Suprapubic skin (tissue), 4 donors: ENCODE measurements at regions not wholly inside any gene's neighbourhood (a gene's known extent, or its start where the extent isn't known, plus 50 kb on each side); places are given as distances from the start of the nearest gene placed in this dataset.

Experiments
- DNase-seq, 2 donors: peaks; one replicate each; pipeline ENCODE4 v3.0.0-alpha.2; 2019; ENCODE audit warnings: low spot score in 2 of 2
- H3K27ac ChIP-seq: fragments of 200-600 bp; sonication (generic); one replicate; pipeline ENCODE4 v1.5.1; 2019
- H3K27me3 ChIP-seq: fragments of 200-600 bp; sonication (generic); one replicate; pipeline ENCODE4 v1.5.1; 2019
- H3K36me3 ChIP-seq: fragments of 200-600 bp; sonication (generic); one replicate; pipeline ENCODE4 v1.5.1; 2019
- H3K4me1 ChIP-seq: fragments of 200-600 bp; sonication (generic); one replicate; pipeline ENCODE4 v1.5.1; 2019
- H3K4me3 ChIP-seq: fragments of 200-600 bp; sonication (generic); one replicate; pipeline ENCODE4 v1.5.1; 2019; ENCODE audit warnings: mild to moderate bottlenecking
- H3K9me3 ChIP-seq: fragments of 200-600 bp; sonication (generic); one replicate; pipeline ENCODE4 v1.5.1; 2019
- EP300 ChIP-seq: sonication (generic); formaldehyde crosslinking; IDR thresholded peaks from one replicate; pipeline ENCODE4 v1.6.1; 2017; ENCODE audit warnings: antibody characterized with exemption
- POLR2A ChIP-seq, 2 donors: fragments of 450-650 bp; IDR thresholded peaks; one replicate each; pipeline ENCODE4 v1.6.1; 2017; ENCODE audit warnings: antibody characterized with exemption in 2 of 2, mild to moderate bottlenecking in 2 of 2, moderate library complexity in 2 of 2
- POLR2AphosphoS5 ChIP-seq, 3 donors: sonication (generic); formaldehyde crosslinking; IDR thresholded peaks; one replicate each; pipeline ENCODE4 v1.6.1; 2017; ENCODE audit warnings: antibody characterized with exemption in 3 of 3
- WGBS: methylation state at CpG from one replicate; pipeline ENCODE4 v1.1.5; 2018; 5-methylcytosine and 5-hydroxymethylcytosine counted together
- TF ChIP-seq, protein P1 (sequence below), 2 donors: fragments of 200-600 bp in 1 of 2; fragments of 450-650 bp in 1 of 2; sonication (generic) in 1 of 2; IDR thresholded peaks; one replicate each; pipeline ENCODE4 v1.5.1; 2016 to 2019; ENCODE audit warnings: antibody characterized with exemption in 2 of 2, mild to moderate bottlenecking in 1 of 2, moderate library complexity in 1 of 2

DNA sequence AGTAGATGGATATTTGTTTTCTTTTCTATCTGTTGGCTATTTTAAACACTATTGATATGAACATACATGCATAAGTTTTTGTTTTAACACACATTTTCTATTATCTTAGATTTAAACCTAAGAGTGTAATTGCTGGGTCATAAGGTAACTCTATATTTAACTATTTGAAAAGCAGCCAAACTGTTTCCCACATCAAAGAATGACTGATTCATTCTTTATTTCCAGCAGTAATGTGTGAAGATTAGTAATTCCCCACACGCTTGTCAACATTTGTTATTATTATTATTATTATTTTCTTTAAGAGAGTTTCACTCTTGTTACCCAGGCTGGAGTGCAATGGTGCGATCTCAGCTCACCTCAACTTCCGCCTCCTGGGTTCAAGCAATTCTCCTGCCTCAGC is 1495.8 kb downstream of the EFNA5 start:
- DNase-seq: no peak
- H3K27me3 ChIP-seq: no peaks in the 10 kb centered on the region
- no peaks in the 10 kb centered on the region for H3K4me1 ChIP-seq
- TF ChIP-seq EP300 (no peak), POLR2AphosphoS5 (IDR thresholded peaks at IDR 0.05) (no peak), POLR2A (IDR thresholded peaks at IDR 0.05) (no peak)
- no peaks in the 10 kb centered on the region for H3K36me3 ChIP-seq
- no peak overlapping the region for H3K4me3 ChIP-seq
- H3K9me3 ChIP-seq: no peaks in the 10 kb centered on the region
- WGBS: 82% methylated on average over 3 of the region's 3 CpGs
- H3K27ac ChIP-seq: no peak overlapping the region

- 90% methylated on average over 7 of the region's 7 CpGs for WGBS
- Histone ChIP-seq H3K27me3 (no peaks in the 10 kb centered on the region), H3K9me3 (no peaks in the 10 kb centered on the region), H3K4me3 (no peak overlapping the region), H3K27ac (no peak overlapping the region), H3K36me3 (no peaks in the 10 kb centered on the region), H3K4me1 (no peaks in the 10 kb centered on the region)
- no peak for DNase-seq
- TF ChIP-seq, protein P1, sequence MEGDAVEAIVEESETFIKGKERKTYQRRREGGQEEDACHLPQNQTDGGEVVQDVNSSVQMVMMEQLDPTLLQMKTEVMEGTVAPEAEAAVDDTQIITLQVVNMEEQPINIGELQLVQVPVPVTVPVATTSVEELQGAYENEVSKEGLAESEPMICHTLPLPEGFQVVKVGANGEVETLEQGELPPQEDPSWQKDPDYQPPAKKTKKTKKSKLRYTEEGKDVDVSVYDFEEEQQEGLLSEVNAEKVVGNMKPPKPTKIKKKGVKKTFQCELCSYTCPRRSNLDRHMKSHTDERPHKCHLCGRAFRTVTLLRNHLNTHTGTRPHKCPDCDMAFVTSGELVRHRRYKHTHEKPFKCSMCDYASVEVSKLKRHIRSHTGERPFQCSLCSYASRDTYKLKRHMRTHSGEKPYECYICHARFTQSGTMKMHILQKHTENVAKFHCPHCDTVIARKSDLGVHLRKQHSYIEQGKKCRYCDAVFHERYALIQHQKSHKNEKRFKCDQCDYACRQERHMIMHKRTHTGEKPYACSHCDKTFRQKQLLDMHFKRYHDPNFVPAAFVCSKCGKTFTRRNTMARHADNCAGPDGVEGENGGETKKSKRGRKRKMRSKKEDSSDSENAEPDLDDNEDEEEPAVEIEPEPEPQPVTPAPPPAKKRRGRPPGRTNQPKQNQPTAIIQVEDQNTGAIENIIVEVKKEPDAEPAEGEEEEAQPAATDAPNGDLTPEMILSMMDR (IDR thresholded peaks at IDR 0.05): no peak
- TF ChIP-seq POLR2A (IDR thresholded peaks at IDR 0.05) (no peak), EP300 (no peak), POLR2AphosphoS5 (IDR thresholded peaks at IDR 0.05) (no peak)
These were observed 1497.8 kb downstream of the EFNA5 start for GRCh38 chr5:106172681-106173532.

GRCh38 chr5:106171708-106172107 is 1499.0 kb downstream of the EFNA5 start:
- no peak for DNase-seq
- H3K27me3 ChIP-seq: no peaks in the 10 kb centered on the region
- H3K36me3 ChIP-seq: no peaks in the 10 kb centered on the region
- TF ChIP-seq EP300 (no peak), POLR2AphosphoS5 (IDR thresholded peaks at IDR 0.05) (no peak), POLR2A (IDR thresholded peaks at IDR 0.05) (no peak)
- TF ChIP-seq, protein P1 (IDR thresholded peaks at IDR 0.05): no peak
- no peaks in the 10 kb centered on the region for H3K9me3 ChIP-seq
- H3K4me3 ChIP-seq: no peak overlapping the region
- no peaks in the 10 kb centered on the region for H3K4me1 ChIP-seq
- 95% methylated on average over 2 of the region's 2 CpGs for WGBS
- no peak overlapping the region for H3K27ac ChIP-seq

DNA sequence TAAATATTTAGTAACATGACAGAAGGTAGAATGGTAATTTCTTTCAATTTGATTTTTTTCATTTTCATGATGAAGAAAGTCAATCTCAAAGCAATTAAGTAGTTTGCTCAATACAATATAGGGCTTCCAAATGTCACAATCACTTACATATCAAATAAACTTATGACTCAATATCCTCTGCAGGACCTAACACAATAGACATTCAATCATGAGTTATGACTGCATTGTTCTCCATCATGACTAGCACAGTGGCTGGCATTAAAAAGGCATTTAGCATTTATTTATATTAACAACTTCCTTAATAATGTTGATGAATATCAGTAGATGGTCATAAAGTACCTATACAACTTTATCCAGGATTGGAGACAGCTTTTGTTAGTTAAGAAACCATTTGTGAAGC is 1499.6 kb downstream of the EFNA5 start:
- no peak overlapping the region for H3K27ac ChIP-seq
- no peak for DNase-seq
- H3K9me3 ChIP-seq: no peaks in the 10 kb centered on the region
- no peaks in the 10 kb centered on the region for H3K27me3 ChIP-seq
- H3K4me1 ChIP-seq: no peaks in the 10 kb centered on the region
- H3K4me3 ChIP-seq: no peak overlapping the region
- TF ChIP-seq, protein P1 (IDR thresholded peaks at IDR 0.05): no peak
- TF ChIP-seq POLR2AphosphoS5 (IDR thresholded peaks at IDR 0.05) (no peak), EP300 (no peak), POLR2A (IDR thresholded peaks at IDR 0.05) (no peak)
- H3K36me3 ChIP-seq: no peaks in the 10 kb centered on the region

DNA sequence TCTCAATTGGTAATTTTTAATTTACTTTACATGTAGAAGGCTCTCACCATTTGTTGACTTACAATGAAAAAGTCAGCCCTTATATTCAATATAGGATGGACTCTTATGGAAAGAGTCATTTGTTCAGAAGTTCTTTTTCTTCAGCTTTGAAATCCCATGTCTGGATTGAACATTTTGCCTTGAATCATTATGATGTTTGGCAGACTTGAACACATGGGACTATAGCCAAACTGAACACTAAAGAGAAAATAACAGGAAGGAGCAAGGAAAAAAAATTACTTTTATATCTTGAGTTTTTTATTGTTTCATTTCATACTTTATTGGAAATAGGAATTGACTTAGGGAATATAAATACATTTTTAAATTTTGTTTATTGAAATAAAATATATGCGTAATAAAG is 1503.0 kb downstream of the EFNA5 start:
- Histone ChIP-seq H3K4me1 (no peaks in the 10 kb centered on the region), H3K36me3 (no peaks in the 10 kb centered on the region), H3K9me3 (no peaks in the 10 kb centered on the region), H3K27me3 (no peaks in the 10 kb centered on the region), H3K4me3 (no peak overlapping the region), H3K27ac (no peak overlapping the region)
- 100% methylated on average over 1 of the region's 1 CpG for WGBS
- TF ChIP-seq POLR2A (IDR thresholded peaks at IDR 0.05): no peak
- TF ChIP-seq EP300: no peak
- TF ChIP-seq POLR2AphosphoS5 (IDR thresholded peaks at IDR 0.05): no peak
- TF ChIP-seq, protein P1 (IDR thresholded peaks at IDR 0.05): no peak
- no peak for DNase-seq
